OCI-LY1 (cell line): ENCODE measurements at regions not wholly inside any gene's neighbourhood (a gene's known extent, or its start where the extent isn't known, plus 50 kb on each side); places are given as distances from the start of the nearest gene placed in this dataset.

Source experiments
- CTCF ChIP-seq: fragments of 200-600 bp; sonication (generic), shearing (Covaris generic); IDR thresholded peaks from 2 replicates; pipeline ENCODE4 v1.5.1; 2017; ENCODE audit warnings: mild to moderate bottlenecking, antibody characterized with exemption, low read length, moderate library complexity, mixed read lengths
- EZH2 ChIP-seq: fragments of 200-600 bp; sonication (generic), shearing (Covaris generic); IDR thresholded peaks from 2 replicates; pipeline ENCODE4 v1.8.0; 2017; ENCODE audit warnings: borderline replicate concordance, mixed run types, mild to moderate bottlenecking, antibody characterized with exemption, low read length, moderate library complexity, mixed read lengths

- TF ChIP-seq CTCF (no peak), EZH2 (no peak)
Measured at GRCh38 chr16:85256190-85256739, 144.0 kb upstream of the CIBAR2 start.
